Activated CD4-positive, alpha-beta T cell treated with anti-CD3 and anti-CD28 coated beads, Interleukin-2, Interleukin-4, amounts not matched to agents 100 ng/mL and 50 ng/mL, durations not matched to agents 16 hours and 8 hours (primary cell): ENCODE measurements at regions not wholly inside any gene's neighbourhood (a gene's known extent, or its start where the extent isn't known, plus 50 kb on each side); places are given as distances from the start of the nearest gene placed in this dataset.
"Not testable (repeated sequence)": the region's sequence is repeated elsewhere in the genome, so short reads cannot be mapped to it uniquely, and the experiment has no call there.

Experiments
- DNase-seq: peaks from one replicate; pipeline ENCODE4 v3.0.0-alpha.2; 2020; ENCODE audit warnings: low spot score

DNA sequence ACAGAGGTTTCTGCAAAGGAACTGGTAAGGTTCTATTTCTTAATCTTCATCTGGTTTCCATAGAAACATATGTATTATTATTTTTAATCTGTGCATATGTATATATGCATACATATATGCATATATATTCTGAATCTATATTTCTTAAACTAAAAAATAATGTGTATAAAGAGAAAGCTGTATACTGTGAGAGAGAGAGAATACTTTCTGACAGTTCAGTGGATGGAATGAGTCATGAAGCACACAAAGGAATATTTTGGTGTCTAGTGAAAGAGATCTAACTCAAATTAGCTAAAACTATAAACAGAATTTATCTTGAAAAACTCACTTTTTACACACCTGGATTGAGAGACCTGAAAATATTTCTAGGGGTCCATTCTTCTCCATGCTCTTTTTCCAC, 1929.3 kb upstream of the LRRTM1 start:
- DNase-seq: no peak

DNA sequence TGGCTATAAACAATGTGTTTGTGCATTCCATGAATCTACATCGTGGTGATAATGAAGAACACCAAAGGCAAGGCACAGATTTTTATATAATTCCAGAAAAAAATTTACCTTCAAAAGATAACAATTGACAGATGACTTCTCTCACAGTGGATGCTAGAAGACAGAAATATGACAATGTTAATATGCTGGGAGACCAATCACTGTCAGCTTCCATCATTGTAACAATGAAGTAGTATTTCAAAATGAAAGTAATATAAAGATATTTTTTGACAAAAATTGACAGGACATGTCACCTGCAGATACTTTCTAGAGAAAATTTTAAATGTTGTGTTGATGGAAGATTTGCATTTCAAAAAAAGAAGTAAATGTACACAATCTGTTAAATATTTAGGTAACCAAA, 1925.9 kb upstream of the LRRTM1 start:
- DNase-seq: no peak

DNA sequence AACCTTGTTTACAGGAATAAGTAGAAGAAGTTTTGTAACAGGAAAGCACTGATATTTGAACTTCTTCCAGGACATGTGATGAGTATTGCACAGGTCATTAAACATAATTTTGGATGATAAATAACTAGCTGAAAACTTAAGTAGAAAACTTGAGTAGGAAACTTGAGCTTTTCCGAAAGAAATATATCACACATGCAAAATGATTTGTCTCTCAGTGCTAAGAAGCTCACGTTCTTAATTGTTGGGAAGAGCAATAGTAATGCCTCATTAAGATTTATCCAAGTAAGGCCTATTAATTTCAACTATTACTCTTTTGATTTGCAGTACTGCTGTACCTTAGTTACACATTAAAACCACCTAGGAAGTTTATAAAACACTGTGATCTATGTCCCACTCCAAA, 1921.9 kb upstream of the LRRTM1 start:
- no peak for DNase-seq

DNA sequence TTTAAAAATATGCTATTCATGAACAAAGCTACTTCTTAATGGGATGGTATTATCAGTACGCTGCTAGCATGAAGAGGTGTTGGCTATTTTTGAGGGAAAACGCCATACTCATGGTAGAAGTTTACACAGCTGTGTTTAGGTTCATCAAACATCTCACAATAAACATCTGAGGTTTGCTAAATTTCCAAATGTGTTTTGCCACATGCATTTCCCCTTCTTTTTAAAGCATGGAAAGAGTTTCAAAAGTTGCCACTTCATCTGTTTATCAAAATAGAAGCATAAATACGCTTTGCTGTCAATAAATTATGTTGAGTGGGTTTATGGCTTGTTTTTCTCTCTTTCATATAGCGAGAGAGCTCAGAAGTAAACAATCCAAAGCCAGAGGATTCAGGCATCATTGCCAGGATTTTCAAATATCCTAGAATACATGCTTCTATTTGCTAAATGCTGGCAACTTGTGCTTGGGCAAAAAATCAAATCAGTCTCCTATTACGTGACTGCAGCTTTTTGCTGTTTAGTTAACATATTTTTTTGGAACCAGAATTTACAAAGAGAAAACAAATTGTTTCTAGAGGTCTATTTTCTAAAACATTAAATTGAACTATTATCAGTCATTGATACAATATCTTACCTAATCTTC, 1919.9 kb upstream of the LRRTM1 start:
- DNase-seq: no peak

- DNase-seq: no peak
These were observed 1910.7 kb upstream of the LRRTM1 start for GRCh38 chr2:82215212-82215611.

GRCh38 chr2:82199493-82199852, 1894.9 kb upstream of the LRRTM1 start:
- no peak for DNase-seq

- no peak for DNase-seq
These were observed 1894.4 kb upstream of the LRRTM1 start for GRCh38 chr2:82198809-82199492.

DNA sequence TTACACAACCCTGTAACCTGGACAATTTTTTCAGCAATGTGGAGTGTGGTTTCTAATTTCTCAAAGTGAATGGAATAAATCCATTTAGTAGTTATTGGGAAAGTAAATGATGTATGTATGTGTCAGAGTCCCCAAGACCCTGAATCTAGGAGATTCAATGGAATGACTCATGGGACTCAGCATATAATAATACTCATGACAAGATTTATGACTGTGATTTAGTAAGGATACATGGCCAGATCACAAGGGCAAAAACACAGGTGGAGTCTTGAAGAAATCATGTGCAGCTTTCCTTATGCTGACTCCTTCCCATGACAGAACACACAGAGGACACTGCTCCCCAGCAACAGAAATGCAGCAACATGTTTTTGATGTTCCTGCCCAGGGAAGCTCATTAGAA, 1877.7 kb upstream of the LRRTM1 start:
- no peak for DNase-seq

- DNase-seq: not testable (repeated sequence)
These were observed 1870.7 kb upstream of the LRRTM1 start for GRCh38 chr2:82175210-82175609.

DNA sequence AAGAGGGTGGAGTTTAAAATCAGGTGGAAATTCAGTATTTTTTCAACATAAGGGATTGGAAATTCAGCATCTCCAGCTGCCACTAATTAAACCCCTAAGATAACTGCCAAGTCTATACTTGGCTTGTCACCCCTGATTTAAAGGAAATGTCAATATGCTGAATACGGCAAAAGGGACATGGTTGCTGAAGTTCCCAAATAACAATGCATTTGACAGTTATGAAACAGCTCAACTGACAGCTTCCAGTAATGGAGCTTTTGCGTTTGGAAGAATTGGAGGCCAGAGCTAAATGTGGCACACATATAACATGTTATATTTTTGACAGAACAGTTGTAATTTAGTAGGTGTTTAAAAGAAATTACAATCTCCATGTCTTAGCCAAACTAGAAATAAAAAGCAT, 1867.9 kb upstream of the LRRTM1 start:
- no peak for DNase-seq

DNA sequence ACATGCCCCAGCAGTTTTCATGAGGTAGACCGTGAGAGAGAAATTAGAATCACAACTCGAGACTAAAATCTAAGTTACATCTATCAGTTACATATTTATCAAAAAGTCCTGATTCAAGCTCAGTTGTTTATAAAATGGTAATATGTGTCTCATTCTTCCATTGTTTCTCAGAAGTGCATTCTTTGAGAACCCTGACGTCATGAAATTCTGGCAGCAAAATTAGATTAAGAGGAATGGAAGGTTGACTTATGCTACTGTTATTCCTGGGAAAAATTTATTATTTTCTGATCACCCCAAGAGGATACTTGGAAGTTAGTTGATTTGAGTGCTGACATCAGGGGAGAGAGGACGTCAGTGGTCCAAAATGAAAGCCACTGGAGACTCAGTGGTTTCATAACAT, 1864.8 kb upstream of the LRRTM1 start:
- no peak for DNase-seq

DNA sequence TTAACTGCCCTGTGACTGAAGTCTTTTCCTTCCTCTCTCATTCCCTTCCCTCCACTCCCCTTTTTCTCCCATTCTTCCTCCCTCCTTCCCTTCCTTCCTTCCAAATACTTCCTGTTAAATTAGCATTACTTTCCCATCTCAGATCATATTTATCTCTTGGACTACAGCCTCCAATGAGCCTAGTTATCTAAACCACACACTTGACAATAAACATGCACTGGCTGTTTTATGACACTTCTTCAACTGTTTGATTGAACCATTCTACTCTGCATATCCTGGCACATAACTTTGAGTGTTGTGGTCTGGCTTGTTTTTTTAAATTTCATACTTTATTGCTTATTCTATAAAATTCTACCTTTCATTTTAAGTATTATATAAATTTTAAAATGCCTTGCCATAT, 1860.8 kb upstream of the LRRTM1 start:
- no peak for DNase-seq

DNA sequence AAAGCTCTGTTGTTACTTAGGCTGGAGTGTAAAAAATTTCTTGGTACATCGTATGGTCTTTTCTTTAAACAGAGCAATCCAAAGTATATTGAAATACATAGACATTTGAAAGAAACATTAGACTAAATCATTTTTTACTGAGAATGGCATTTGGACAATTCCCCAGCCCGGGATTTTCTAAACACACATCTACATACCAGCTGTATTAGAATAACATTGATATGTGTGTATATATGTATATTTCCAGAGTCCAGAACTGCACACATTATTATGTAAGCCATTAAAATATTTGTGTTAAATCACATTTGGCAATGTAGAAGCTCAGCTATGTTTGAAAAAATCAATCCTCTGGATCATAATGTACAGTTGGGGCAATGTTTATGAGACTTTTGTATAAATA, 1853.6 kb upstream of the LRRTM1 start:
- DNase-seq: no peak

- no peak for DNase-seq
These were observed 1850.9 kb upstream of the LRRTM1 start for GRCh38 chr2:82155469-82155868.

GRCh38 chr2:82143343-82143742, 1838.8 kb upstream of the LRRTM1 start:
- DNase-seq: no peak

- no peak for DNase-seq
These were observed 1835.5 kb upstream of the LRRTM1 start for GRCh38 chr2:82139979-82140611.

DNA sequence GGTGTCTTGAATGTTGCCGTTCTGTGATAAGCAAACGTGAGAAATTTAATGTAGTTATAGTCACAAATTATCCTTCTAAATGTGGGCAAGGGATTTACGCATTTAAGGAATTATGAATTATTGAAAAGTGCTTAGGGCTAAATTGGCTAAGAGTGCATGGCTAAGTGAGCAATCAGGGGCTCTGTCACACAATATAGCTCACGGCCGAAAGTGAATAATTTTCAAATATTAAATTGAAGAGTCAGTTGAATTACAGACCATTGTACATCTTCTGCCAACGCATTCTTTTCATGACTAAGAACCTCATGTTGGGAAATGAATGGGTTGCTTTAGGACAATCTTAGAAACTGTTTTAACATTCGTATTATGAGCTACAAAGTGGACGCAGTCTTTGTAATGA, 1832.9 kb upstream of the LRRTM1 start:
- no peak for DNase-seq

DNA sequence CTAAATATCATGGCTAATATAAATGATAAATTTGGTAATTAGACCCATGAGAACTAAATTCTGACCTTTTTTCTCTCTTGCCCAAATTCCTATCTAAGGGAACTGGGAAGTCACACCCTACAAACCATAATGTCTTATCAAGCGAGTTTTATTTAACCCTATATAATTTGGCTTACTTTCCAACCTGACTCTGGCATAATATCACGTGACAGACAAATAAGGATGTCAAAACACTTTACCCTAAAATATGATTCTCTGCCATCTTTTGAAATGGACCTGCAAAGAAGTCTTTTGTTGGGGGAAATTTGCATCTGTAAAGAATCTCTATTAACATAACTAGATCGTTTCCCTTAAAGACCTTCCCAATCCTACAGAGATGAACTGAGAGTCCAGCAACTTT, 1823.5 kb upstream of the LRRTM1 start:
- no peak for DNase-seq

GRCh38 chr2:82124629-82125028, 1820.1 kb upstream of the LRRTM1 start:
- DNase-seq: no peak

- no peak for DNase-seq
These were observed 1816.1 kb upstream of the LRRTM1 start for GRCh38 chr2:82120654-82121053.

DNA sequence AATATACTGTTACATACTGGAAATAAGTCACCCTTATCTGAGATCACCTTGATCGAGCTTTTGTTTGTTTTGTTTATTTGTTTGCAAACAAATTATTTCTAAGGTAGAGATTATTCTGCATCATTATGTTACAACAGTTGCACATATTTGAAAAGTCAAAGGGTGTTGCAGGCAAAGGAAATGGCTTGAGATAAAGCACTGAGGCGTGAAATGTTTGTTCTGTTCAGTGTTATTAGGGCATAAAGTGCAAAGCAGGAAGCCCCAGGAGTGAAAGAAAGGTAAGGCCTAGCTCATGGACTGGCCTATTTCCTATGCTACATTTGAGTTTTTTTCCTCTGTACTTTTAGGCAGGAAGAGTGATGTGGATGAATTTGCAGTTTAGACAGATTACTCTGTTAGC, 1815.6 kb upstream of the LRRTM1 start:
- DNase-seq: no peak

DNA sequence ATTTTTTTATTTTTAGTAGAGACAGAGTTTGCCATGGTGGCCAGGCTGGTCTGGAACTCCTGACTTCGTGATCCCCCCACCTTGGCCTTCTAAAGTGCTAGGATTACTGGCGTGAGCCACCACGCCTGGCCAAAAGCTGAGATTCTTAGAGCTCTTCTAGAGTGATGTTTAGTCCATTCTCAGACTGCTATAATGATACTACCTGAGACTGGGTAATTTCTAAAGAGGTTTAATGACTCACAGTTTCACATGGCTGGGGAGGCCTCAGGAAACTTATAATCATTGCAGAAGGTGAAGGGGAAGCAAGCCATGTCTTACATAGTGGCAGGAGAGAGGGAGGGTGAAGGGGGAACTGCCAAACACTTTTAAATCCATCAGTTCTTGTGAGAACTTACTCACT, 1804.9 kb upstream of the LRRTM1 start:
- no peak for DNase-seq

- no peak for DNase-seq
These were observed 1794.1 kb upstream of the LRRTM1 start for GRCh38 chr2:82098617-82099016.

DNA sequence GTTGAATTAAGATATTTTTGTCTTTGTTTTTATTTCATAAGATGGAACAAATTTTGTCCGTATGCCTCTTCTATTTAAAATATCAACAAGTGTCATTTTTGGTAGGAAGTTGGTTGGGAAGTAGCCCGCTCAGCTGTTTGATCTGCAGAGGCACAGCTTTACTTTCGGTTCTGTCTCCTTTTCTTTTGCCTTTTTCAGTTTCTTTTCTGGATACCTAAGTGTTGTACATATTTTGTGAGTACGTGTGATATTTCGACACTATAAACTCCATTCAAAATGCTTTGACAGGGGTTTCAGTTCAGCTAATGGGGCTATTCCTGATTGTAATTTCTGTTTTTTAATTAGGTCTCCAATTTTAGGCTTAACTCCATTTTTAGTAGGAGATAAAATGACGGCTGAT, 1785.0 kb upstream of the LRRTM1 start:
- DNase-seq: no peak
